ENCODE measurements at regions not wholly inside any gene's neighbourhood (a gene's known extent, or its start where the extent isn't known, plus 50 kb on each side); places are given as distances from the start of the nearest gene placed in this dataset.

- no peak for TF ChIP-seq CTCF (IDR thresholded peaks at IDR 0.05; ENCODE audit: low read depth, low read length)
- H3K4me3 ChIP-seq (ENCODE audit: low read depth, low read length): no peak overlapping the region
Observed at GRCh38 chr9:79176014-79176697, 395.6 kb upstream of the TLE4 start.

- TF ChIP-seq CTCF (IDR thresholded peaks at IDR 0.05; ENCODE audit: low read depth, low read length): no peak
- no peak overlapping the region for H3K4me3 ChIP-seq (ENCODE audit: low read depth, low read length)
Observed at GRCh38 chr9:79184831-79185230, 386.9 kb upstream of the TLE4 start.

GRCh38 chr9:79185866-79186265 is 385.9 kb upstream of the TLE4 start:
- no peak overlapping the region for H3K4me3 ChIP-seq (ENCODE audit: low read depth, low read length)
- TF ChIP-seq CTCF (IDR thresholded peaks at IDR 0.05; ENCODE audit: low read depth, low read length): no peak

GRCh38 chr9:79189511-79189924 is 382.2 kb upstream of the TLE4 start:
- H3K4me3 ChIP-seq (ENCODE audit: low read depth, low read length): no peak overlapping the region
- TF ChIP-seq CTCF (IDR thresholded peaks at IDR 0.05; ENCODE audit: low read depth, low read length): no peak

GRCh38 chr9:79193001-79193400 is 378.8 kb upstream of the TLE4 start:
- H3K4me3 ChIP-seq (ENCODE audit: low read depth, low read length): no peak overlapping the region
- TF ChIP-seq CTCF (IDR thresholded peaks at IDR 0.05; ENCODE audit: low read depth, low read length): no peak

GRCh38 chr9:79193501-79194223 is 378.1 kb upstream of the TLE4 start:
- TF ChIP-seq CTCF (IDR thresholded peaks at IDR 0.05; ENCODE audit: low read depth, low read length): no peak
- H3K4me3 ChIP-seq (ENCODE audit: low read depth, low read length): no peak overlapping the region

- TF ChIP-seq CTCF (IDR thresholded peaks at IDR 0.05; ENCODE audit: low read depth, low read length): no peak
- H3K4me3 ChIP-seq (ENCODE audit: low read depth, low read length): no peak overlapping the region
Observed at GRCh38 chr9:79195879-79196278, 375.9 kb upstream of the TLE4 start.
